SKM-1 (cell line): ENCODE measurements at regions not wholly inside any gene's neighbourhood (a gene's known extent, or its start where the extent isn't known, plus 50 kb on each side); places are given as distances from the start of the nearest gene placed in this dataset.
"Not testable (repeated sequence)": the region's sequence is repeated elsewhere in the genome, so short reads cannot be mapped to it uniquely, and the experiment has no call there.

ENCODE experiments used
- DNase-seq: peaks from one replicate; lab custom pipeline; 2025; ENCODE audit not compliant: unreplicated experiment; lab: John Stamatoyannopoulos, UW

- no peak for DNase-seq
Observed at GRCh38 chr6:25112322-25112773, 166.8 kb upstream of the CARMIL1 start.

GRCh38 chr6:25113436-25113835, 165.7 kb upstream of the CARMIL1 start:
- DNase-seq, result no peak

DNA sequence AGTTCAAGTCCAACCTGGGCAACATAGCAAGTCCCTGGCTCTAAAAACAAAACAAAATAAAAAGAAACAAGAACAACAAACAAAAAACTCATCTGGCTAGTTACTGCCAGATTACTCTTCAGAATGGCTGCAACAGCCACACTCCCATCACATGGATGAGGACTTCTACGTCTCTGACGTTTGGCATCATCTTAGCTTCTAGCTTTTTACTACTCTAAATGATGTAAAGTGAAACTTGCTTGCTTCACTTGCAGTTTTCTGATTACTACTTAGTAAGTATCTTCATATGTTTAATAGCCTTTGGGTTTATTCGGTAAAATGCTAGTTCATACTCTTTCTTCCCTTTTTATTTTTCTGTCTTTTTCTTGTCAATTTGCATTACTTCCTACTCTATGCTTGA, 161.1 kb upstream of the CARMIL1 start:
- no peak for DNase-seq

DNA sequence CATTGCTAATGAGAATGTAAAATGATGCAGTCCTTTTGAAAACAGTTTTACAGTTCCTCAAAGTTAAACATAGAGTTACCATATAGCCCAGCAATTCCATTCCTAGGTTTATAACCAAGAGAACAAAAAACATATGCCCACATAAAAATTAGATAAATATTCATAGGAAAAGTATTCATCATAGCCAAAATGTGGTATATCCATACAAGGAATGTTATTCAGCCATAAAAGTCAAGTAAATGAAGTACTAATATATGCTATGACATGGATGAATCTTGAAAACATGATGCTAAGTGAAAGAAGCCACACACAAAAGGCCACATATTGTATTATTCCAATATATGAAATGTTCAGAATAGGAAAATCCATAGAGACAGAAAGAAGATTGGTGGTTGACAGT, 158.0 kb upstream of the CARMIL1 start:
- no peak for DNase-seq

DNA sequence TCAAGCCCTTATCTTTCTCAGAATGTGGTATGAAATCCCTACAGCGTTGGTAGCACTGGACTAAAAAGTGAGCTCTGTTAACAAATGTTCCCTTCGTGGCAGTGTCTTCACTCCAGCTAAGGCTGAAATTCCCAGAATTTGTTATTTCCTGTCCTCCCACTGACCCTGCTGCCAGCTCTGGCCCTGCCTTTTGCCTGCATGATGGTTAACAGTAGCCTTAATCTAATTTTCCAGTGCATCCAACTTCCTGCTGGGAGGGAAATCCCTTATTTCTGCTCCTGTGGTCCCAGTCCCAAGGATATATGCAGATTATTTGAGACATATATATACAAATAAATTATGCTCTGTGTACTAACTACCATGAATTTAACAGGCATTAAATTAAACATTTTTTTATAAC, 157.2 kb upstream of the CARMIL1 start:
- DNase-seq, result no peak

- no peak for DNase-seq
Observed at GRCh38 chr6:25122622-25123237, 156.4 kb upstream of the CARMIL1 start.

- DNase-seq, result no peak
Observed at GRCh38 chr6:25124216-25124715, 154.9 kb upstream of the CARMIL1 start.

DNA sequence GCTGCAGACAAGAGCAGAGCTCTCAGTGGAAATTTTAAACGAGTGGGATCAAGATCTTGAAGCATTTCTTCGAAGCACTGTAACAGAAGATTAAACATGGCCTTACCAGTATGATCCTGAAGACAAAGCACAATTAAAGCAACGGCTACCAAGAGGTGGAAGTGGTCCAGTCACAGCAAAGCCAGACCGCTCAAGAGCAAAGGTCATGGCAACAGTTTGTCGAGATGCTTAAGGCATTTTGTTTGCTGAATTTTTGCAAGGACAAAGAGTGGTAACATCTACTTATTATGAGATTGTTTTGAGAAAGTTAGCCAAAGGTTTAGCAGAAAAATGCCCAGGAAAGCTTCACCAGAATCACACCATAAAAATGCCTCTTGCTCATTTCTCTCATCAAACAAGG, 153.4 kb upstream of the CARMIL1 start:
- no peak for DNase-seq

DNA sequence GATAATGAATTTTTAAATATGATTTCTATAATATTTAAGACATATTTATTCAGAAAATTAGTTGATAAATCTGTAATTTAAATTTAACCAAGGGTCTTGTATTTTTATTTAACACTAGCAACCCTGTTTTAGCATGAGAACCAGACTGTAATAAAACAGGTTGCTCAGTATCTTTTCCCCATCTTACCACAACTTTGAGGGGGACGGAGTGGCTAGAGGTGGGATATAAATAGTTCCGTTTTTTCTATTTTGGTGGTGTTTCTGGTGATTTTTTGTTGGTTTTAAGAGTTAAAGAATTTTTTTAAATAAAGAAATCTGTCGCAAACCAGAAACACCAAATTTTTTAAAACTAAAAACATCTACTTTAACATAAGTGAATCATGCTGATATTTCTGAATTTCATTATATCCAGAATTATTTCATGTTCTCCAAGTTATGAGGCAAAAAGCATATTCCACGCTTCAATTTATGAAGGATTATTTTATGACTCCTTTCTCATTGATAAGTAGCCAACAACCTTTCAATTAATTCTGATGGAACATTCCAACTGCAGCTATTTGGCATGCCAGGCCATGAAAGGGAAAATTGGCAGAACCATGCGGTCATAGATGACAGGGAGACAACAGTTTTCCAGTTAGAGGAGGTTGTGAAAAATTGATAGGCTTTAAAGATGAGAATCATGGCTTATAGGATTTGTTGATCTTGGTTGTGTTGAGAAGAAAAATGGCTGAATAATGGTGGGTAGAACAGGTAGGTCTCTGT, 151.9 kb upstream of the CARMIL1 start:
- DNase-seq, result no peak

GRCh38 chr6:25130518-25130917, 148.7 kb upstream of the CARMIL1 start:
- no peak for DNase-seq

DNA sequence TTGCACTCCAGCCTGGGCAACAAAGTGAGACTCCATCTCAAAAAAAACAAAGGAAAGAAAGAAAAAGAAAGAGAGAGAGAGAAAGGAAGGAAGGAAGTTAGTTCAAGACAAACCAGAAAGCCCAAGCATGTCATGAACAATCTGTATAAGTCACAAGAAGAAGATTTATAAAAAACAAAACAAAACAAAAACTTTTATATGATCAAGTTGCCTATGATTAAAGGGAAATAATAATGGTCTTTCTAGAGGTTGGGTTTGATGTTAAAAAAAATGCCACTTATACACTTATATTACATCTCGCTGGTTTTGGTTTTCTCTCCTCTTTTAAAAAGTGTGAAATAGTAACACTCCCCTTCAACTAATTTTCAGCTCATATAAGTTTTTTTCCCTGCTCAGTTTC, 146.2 kb upstream of the CARMIL1 start:
- no peak for DNase-seq

DNA sequence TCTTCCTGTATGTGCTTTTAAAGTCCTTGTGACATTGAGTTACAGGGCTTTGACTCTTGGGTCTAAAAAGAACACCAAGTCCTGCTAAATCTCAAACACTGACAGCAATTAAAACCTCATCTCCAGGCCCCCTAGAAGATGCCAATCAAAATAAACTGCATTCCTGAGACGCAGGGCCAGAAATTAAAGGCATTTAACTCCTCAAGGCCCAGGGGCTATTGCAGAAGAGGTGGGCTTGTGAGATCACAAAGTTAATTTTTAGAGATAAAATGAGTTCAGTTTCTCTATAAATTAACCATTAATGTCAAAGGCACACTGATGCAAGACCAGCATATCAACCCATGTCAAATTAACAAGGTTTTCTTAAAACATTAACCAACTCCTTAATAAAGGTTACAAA, 145.6 kb upstream of the CARMIL1 start:
- DNase-seq, result no peak

DNA sequence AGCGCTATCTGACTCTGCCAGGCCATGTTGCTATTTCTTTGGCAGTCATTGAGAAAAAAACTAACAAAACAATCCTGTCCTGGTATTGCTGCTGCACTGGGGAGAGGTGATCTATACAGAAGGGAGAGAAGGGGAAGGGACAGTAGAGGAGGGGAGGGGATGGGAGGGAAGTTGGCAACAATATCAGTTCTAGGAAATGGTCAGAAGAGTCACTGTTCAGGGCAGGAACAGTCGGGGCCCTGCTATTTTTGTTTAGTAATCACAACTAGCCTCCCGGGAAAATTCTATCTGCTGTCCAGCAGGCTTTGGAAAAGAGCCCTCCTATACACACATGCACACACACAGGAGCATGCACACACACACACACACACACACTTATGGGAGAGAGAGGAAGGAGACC, 142.3 kb upstream of the CARMIL1 start:
- no peak for DNase-seq

DNA sequence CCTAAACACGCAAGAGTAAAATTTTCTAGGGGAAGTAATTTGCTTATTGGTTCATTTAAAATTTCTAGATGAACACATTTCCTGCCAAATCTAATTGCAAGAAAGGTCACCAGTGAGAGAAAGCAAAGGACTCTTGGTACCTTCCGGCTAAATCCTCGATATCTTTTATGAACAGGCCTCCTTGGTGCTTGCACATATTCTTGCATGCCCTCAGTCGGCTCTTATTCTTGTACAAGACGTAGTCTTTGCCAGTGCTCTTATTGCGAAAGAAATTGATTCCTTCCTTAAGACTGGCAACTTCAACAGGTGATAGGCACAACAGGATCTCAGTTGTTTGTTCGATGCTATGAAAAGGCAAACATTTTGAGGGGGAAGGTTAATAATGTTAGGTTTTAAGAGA, 141.7 kb upstream of the CARMIL1 start:
- no peak for DNase-seq

- DNase-seq, result no peak
Observed at GRCh38 chr6:25137916-25138232, 141.3 kb upstream of the CARMIL1 start.

DNA sequence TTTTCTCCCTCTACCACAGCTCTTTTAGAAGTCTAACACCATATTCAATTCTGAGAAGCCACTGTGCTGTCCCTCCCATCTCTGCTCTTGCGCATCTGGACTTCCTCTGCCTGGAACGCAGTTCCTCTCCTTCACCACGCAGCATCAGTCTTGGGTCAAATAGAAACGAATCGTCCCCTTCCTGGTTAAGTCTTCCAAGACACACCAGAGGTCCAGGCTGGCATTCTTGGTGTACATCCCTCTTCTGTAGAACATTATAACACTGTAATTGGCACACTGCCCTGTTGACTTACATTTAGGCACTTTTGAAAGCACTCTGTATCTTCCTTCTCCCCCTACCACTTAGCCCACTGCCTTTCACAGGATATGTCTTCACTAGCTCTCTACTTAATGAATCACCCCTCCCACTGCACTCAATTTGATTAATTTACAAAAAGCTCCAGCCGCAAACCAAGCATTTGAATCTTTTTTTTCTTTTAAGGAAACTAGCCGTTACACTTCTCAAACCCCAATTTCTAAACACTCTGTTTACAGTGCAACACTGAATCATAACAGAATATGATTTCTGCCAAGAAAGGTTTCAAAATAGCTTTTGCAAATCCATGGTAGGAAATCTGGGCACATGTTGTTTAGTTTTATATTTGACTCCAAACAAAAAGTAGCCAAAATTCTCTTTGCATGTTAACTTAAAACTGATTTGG, 140.8 kb upstream of the CARMIL1 start:
- peak; percentile 82 for DNase-seq

DNA sequence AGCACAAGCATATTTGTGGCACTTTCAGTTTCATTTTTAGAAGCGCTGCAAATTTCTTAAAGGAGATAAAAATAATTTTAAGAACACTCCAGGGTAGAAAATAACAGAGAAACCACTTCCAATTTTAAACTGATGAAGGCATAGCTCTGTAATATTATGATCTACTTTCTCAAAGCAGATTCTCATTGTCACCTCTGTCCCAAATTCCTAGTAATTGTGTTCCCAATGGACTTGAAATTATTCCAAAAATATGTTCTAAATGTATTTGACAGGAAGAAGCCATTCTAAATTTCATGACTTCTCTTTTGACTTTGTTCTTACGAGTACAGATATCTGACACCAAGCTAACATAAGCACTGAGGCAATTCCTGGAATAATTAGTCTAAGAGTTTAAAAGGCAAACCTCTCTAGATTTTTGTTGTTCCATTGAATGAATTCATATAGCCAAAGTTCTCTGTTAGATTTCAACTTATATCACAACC, 140.2 kb upstream of the CARMIL1 start:
- no peak for DNase-seq

- DNase-seq, result not testable (repeated sequence)
Observed at GRCh38 chr6:25139608-25140007, 139.6 kb upstream of the CARMIL1 start.

DNA sequence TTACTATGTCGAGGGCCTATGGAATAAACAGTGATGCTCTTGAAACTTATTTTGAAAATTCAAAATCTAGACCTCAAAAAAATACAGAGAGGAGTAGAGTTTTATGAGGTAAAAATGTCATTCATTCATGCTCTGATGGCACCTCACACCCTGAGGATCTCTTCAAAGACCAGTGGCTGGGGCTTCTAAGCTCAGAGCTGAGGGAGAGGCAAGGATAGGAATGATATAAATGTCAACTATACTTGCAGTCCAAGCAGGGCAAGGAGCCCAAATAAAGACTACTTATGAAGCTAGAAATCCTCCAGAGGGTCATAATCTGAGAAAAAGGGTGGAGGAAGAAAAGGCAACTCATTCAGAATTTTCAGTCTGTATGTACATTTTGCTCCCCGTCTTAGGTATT, 136.7 kb upstream of the CARMIL1 start:
- no peak for DNase-seq

GRCh38 chr6:25144919-25145318, 134.3 kb upstream of the CARMIL1 start:
- no peak for DNase-seq

DNA sequence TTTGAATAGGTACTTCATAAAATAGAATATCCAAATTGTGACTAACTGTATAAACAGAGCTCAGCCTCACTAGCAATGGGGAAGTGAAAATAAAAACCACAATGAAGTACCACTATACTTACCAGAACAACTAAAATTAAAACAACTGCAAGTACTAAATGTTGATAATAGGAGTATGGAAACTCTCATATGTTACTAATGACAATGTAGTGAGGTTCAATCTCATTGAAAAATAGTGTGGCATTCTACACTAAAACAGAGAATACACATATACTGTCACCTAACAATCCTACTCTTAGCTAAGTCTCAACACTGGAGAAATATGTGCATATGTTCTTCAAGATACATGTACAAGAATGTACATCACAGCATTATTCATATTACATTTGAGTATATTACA, 132.0 kb upstream of the CARMIL1 start:
- DNase-seq, result no peak

GRCh38 chr6:25150031-25150430, 129.1 kb upstream of the CARMIL1 start:
- DNase-seq, result no peak
